Glutamatergic neuron (in vitro differentiated cells): ENCODE measurements at regions not wholly inside any gene's neighbourhood (a gene's known extent, or its start where the extent isn't known, plus 50 kb on each side); places are given as distances from the start of the nearest gene placed in this dataset.

Experiments used
- DNase-seq: peaks from one replicate; pipeline ENCODE4 v3.0.0; 2022
- H3K27ac Mint-ChIP-seq: one replicate; pipeline ENCODE4 v1.8.0; 2020; ENCODE audit warnings: mild to moderate bottlenecking, mixed read lengths, inconsistent platforms; ENCODE audit not compliant: unreplicated experiment
- H3K27me3 Mint-ChIP-seq: one replicate; pipeline ENCODE4 v1.8.0; 2020; ENCODE audit warnings: mild to moderate bottlenecking, moderate library complexity, mixed read lengths, inconsistent platforms; ENCODE audit not compliant: unreplicated experiment
- H3K36me3 Mint-ChIP-seq: one replicate; pipeline ENCODE4 v1.8.0; 2020; ENCODE audit warnings: mild to moderate bottlenecking, mixed read lengths, inconsistent platforms; ENCODE audit not compliant: unreplicated experiment
- H3K4me1 Mint-ChIP-seq: one replicate; pipeline ENCODE4 v1.8.0; 2020; ENCODE audit warnings: mild to moderate bottlenecking, low read depth, mixed read lengths, inconsistent platforms; ENCODE audit not compliant: unreplicated experiment
- H3K4me3 Mint-ChIP-seq: one replicate; pipeline ENCODE4 v1.8.0; 2020; ENCODE audit warnings: mild to moderate bottlenecking, mixed read lengths, inconsistent platforms; ENCODE audit not compliant: unreplicated experiment
- H3K9me3 Mint-ChIP-seq: one replicate; pipeline ENCODE4 v1.8.0; 2020; ENCODE audit warnings: mild to moderate bottlenecking, moderate library complexity, mixed read lengths, inconsistent platforms; ENCODE audit not compliant: unreplicated experiment
- CTCF ChIP-seq: fragments of 200-600 bp; sonication (generic); IDR thresholded peaks from one replicate; pipeline ENCODE4 v1.5.0; 2021; ENCODE audit not compliant: partially characterized antibody, unreplicated experiment

DNA sequence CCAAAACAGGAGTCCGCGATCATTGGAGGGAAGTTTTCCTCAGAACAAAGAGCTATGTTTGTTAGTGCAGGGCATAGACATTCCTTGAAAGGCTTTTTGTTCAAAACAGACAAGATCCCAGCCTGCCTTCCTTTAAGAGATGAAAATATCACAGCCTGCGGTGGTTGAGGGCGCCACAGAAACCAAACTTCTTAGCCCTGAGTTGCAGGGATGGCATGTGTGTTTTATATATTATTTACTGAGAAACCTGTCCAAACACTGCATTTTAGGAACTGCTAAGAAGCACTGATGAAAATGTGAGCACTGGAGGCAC is 57.5 kb upstream of the TMEM178A start:
- no peak for DNase-seq
- Mint-ChIP-seq H3K4me1 (no peaks in the 10 kb centered on the region), H3K4me3 (no peak overlapping the region), H3K27ac (no peak overlapping the region), H3K9me3 (no peaks in the 10 kb centered on the region), H3K36me3 (no peaks in the 10 kb centered on the region), H3K27me3 (no peaks in the 10 kb centered on the region)
- no peak for TF ChIP-seq CTCF

DNA sequence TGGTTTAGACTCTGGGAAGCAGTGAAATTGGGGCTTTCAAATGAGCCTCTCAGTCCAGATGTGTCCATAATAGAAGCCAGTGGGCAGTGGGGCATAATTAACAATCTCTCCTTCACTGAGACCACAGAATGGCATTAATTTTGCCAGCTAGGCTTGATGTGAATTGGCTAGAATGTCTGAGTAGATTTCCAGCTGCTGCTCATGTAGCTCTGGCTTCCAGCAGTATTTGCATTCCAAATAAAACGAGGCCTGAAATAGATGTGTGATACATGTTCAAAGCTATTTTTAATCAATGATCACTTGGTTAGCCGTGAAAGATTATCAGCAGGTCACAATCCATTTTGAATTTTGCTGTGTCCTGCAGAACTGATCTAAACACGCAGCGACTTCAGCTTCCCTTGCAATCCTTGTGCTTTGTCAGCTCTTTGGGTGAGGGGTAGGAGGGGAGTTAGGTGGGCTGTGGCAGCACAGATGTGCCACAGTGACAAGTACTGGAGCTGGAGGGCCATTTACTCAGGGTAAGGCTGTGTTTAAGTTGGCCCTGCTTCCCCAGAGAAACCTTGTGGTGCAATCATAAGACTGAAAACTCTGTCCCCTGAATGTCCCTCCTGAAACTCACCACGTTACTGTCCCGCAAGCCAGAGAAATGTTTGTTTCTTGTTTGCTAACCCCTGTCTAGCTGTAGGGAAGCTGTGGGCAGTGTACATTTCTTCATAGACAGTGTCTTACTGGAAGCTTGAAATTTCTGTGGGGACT is 56.9 kb upstream of the TMEM178A start:
- no peaks in the 10 kb centered on the region for H3K4me1 Mint-ChIP-seq
- H3K9me3 Mint-ChIP-seq, result no peaks in the 10 kb centered on the region
- no peak for DNase-seq
- TF ChIP-seq CTCF, result no peak
- H3K4me3 Mint-ChIP-seq, result no peak overlapping the region
- no peaks in the 10 kb centered on the region for H3K36me3 Mint-ChIP-seq
- no peaks in the 10 kb centered on the region for H3K27me3 Mint-ChIP-seq
- H3K27ac Mint-ChIP-seq, result no peak overlapping the region

DNA sequence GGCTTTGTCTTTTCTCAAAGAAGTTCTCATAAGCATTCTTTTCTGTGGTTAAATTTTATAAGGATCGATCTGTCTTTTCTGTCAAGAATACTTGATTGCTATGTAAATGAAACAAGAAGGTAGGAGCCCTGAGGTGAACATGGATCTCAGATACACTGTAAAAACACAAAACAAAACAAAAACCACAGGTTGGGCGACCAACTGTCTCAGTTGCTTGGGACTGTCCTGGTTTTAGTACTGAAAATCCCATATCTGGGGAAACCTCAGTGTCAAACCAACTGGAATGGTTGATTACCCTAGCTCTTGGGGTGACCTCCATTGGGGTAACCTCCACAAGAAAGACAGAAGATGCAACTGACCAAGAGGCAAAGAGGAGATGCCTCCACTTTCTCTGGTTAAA is 55.8 kb upstream of the TMEM178A start:
- no peak for DNase-seq
- Mint-ChIP-seq H3K4me1 (no peaks in the 10 kb centered on the region), H3K36me3 (no peaks in the 10 kb centered on the region), H3K27me3 (no peaks in the 10 kb centered on the region), H3K4me3 (no peak overlapping the region), H3K27ac (no peak overlapping the region), H3K9me3 (peaks cover 2% of the 10 kb centered on the region)
- TF ChIP-seq CTCF, result no peak

DNA sequence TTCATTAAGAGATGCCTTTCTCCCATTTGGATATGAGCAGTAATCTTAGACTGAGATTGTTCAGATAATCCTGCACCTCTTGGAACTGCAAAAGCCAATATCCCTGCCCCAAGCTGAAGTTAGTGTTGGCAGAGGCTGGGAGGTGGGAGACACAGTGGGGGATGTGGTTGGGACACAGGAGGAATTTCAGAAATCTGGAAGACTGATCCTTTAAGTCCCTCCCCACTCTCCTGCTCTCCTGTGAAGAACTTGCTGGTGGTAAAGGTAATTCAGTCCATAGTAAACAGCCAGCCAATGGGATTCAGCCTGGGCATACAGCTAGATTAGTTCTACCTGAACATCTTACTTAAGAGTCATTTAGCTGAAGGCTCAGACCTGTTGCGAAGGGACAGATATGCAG is 50.0 kb upstream of the TMEM178A start:
- no peak overlapping the region for H3K4me3 Mint-ChIP-seq
- no peaks in the 10 kb centered on the region for H3K27me3 Mint-ChIP-seq
- no peaks in the 10 kb centered on the region for H3K4me1 Mint-ChIP-seq
- peaks cover 3% of the 10 kb centered on the region for H3K9me3 Mint-ChIP-seq
- TF ChIP-seq CTCF, result no peak
- DNase-seq, result no peak
- no peaks in the 10 kb centered on the region for H3K36me3 Mint-ChIP-seq
- H3K27ac Mint-ChIP-seq, result no peak overlapping the region
